GM18868 (cell line): ENCODE measurements at regions not wholly inside any gene's neighbourhood (a gene's known extent, or its start where the extent isn't known, plus 50 kb on each side); places are given as distances from the start of the nearest gene placed in this dataset.
A peak's percentile ranks its signal among the peaks of the same experiment; 100 is the strongest.
"Not testable (repeated sequence)": the region's sequence is repeated elsewhere in the genome, so short reads cannot be mapped to it uniquely, and the experiment has no call there.

Experiments used
- ATAC-seq: cut with Tn5 transposase; IDR thresholded peaks from one replicate; pipeline ENCODE4 v1.9.1; 2021; ENCODE audit warnings: mild to moderate bottlenecking, moderate library complexity; ENCODE audit not compliant: unreplicated experiment

GRCh38 chr21:24634749-24635148, 972.5 kb downstream of the MRPL39 start:
- no peak for ATAC-seq

- ATAC-seq, result no peak
These were observed 978.7 kb downstream of the MRPL39 start for GRCh38 chr21:24628536-24628935.

- no peak for ATAC-seq
These were observed 979.2 kb downstream of the MRPL39 start for GRCh38 chr21:24628046-24628445.

- ATAC-seq, result no peak
These were observed 989.5 kb downstream of the MRPL39 start for GRCh38 chr21:24617819-24618218.

GRCh38 chr21:24594082-24594481, 1013.2 kb downstream of the MRPL39 start:
- ATAC-seq, result no peak

- no peak for ATAC-seq
These were observed 1017.0 kb downstream of the MRPL39 start for GRCh38 chr21:24590261-24590660.

- no peak for ATAC-seq
These were observed 1023.8 kb downstream of the MRPL39 start for GRCh38 chr21:24583473-24583872.

GRCh38 chr21:24577301-24577700, 1030.0 kb downstream of the MRPL39 start:
- no peak for ATAC-seq

GRCh38 chr21:24561291-24561690, 1046.0 kb downstream of the MRPL39 start:
- no peak for ATAC-seq

- no peak for ATAC-seq
These were observed 1054.8 kb downstream of the MRPL39 start for GRCh38 chr21:24552491-24552890.

- ATAC-seq, result no peak
These were observed 1061.4 kb downstream of the MRPL39 start for GRCh38 chr21:24545807-24546361.

GRCh38 chr21:24514081-24514733, 1093.1 kb downstream of the MRPL39 start:
- no peak for ATAC-seq

GRCh38 chr21:24509131-24509530, 1098.2 kb downstream of the MRPL39 start:
- ATAC-seq, result no peak

- ATAC-seq, result no peak
These were observed 1120.3 kb downstream of the MRPL39 start for GRCh38 chr21:24486973-24487372.

- not testable (repeated sequence) for ATAC-seq
These were observed 1123.9 kb downstream of the MRPL39 start for GRCh38 chr21:24483361-24483760.

- no peak for ATAC-seq
These were observed 1136.4 kb downstream of the MRPL39 start for GRCh38 chr21:24470852-24471251.

- no peak for ATAC-seq
These were observed 1150.9 kb downstream of the MRPL39 start for GRCh38 chr21:24456358-24456757.

GRCh38 chr21:24450119-24450518, 1157.2 kb downstream of the MRPL39 start:
- no peak for ATAC-seq

GRCh38 chr21:24445517-24445916, 1161.8 kb downstream of the MRPL39 start:
- no peak for ATAC-seq

GRCh38 chr21:24444736-24445135, 1162.5 kb downstream of the MRPL39 start:
- ATAC-seq, result peak; percentile 68

- ATAC-seq, result no peak
These were observed 1171.0 kb downstream of the MRPL39 start for GRCh38 chr21:24436236-24436635.

GRCh38 chr21:24428591-24429199, 1178.6 kb downstream of the MRPL39 start:
- ATAC-seq, result peak; percentile 86
